Esophagus muscularis mucosa (tissue), 4 donors: ENCODE measurements at regions not wholly inside any gene's neighbourhood (a gene's known extent, or its start where the extent isn't known, plus 50 kb on each side); places are given as distances from the start of the nearest gene placed in this dataset.
"Not testable (repeated sequence)": the region's sequence is repeated elsewhere in the genome, so short reads cannot be mapped to it uniquely, and the experiment has no call there.

ENCODE experiments used
- DNase-seq: peaks from one replicate; pipeline ENCODE4 v3.0.0-alpha.2; 2017; ENCODE audit errors: extremely low spot score
- H3K27ac ChIP-seq, 4 donors: fragments of 200-600 bp; sonication (generic); replicated peaks in 1 of 4; 1 replicate in 3 of 4; 2 replicates in 1 of 4; pipeline ENCODE4 v1.5.1; 2016 to 2019; ENCODE audit warnings: mild to moderate bottlenecking in 1 of 4
- H3K27me3 ChIP-seq, 4 donors: fragments of 200-600 bp; sonication (generic); one replicate each; pipeline versions ENCODE4 v1.5.1 to v1.6.0; 2016 to 2019
- H3K36me3 ChIP-seq, 4 donors: fragments of 200-600 bp; sonication (generic); one replicate each; pipeline ENCODE4 v1.5.1; 2016 to 2019
- H3K4me1 ChIP-seq, 4 donors: fragments of 200-600 bp; sonication (generic); one replicate each; pipeline ENCODE4 v1.5.1; 2016 to 2019
- H3K4me3 ChIP-seq, 4 donors: fragments of 200-600 bp; sonication (generic); 1 replicate in 2 of 4; 2 replicates in 2 of 4; pipeline ENCODE4 v1.5.1; 2016 to 2019; ENCODE audit warnings: mild to moderate bottlenecking in 4 of 4, moderate library complexity in 1 of 4
- H3K9me3 ChIP-seq, 4 donors: fragments of 200-600 bp; sonication (generic); 1 replicate in 3 of 4; 2 replicates in 1 of 4; pipeline ENCODE4 v1.5.1; 2016 to 2019
- EP300 ChIP-seq: sonication (generic); formaldehyde crosslinking; IDR thresholded peaks from one replicate; pipeline ENCODE4 v1.6.1; 2017; ENCODE audit warnings: antibody characterized with exemption
- POLR2A ChIP-seq: fragments of 450-650 bp; IDR thresholded peaks from one replicate; pipeline ENCODE4 v1.6.1; 2017; ENCODE audit warnings: antibody characterized with exemption, moderate library complexity, mild to moderate bottlenecking, low read depth
- POLR2AphosphoS5 ChIP-seq, 2 donors: sonication (generic); formaldehyde crosslinking; IDR thresholded peaks; one replicate each; pipeline ENCODE4 v1.6.1; 2017; ENCODE audit warnings: antibody characterized with exemption in 2 of 2
- WGBS: methylation state at CpG from one replicate; pipeline ENCODE4 v1.1.5; 2018; 5-methylcytosine and 5-hydroxymethylcytosine counted together
- intact Hi-C: fragments of 100-400 bp; cut with DNase I; formaldehyde crosslinking; loops from one replicate; pipeline ENCODE4 v1.15.1; 2023
- TF ChIP-seq, protein P1 (sequence below), 3 experiments: fragments of 200-600 bp in 2 of 3; fragments of 450-650 bp in 1 of 3; sonication (generic) in 2 of 3; IDR thresholded peaks; one replicate each; pipeline ENCODE4 v1.5.1; 2017 to 2019; ENCODE audit warnings: antibody characterized with exemption in 3 of 3, mild to moderate bottlenecking in 2 of 3, moderate library complexity in 1 of 3

DNA sequence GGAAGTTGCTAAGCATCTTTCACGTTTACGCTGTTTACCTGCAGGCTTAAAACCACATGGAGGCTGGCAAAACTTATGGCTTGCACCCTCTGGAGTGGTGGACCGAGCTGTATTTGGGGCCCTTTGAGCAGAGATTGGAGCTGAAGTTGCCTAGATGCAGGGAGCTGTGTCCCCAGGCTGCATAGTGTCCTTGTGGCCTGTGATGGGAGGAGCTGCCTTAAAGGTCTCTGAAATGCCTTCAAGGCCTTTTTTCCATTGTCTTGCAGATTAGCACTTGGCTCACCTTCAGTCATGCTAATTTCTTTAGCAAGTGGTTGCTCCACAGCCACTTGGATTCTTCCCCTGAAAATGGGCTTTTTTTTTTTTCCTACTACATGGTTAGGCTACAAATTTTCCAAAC is 81.5 kb upstream of the CHD1 start:
- DNase-seq, result no peak
- WGBS, result no CpG with 5 or more reads among the region's 3 CpGs
- TF ChIP-seq, protein P1, sequence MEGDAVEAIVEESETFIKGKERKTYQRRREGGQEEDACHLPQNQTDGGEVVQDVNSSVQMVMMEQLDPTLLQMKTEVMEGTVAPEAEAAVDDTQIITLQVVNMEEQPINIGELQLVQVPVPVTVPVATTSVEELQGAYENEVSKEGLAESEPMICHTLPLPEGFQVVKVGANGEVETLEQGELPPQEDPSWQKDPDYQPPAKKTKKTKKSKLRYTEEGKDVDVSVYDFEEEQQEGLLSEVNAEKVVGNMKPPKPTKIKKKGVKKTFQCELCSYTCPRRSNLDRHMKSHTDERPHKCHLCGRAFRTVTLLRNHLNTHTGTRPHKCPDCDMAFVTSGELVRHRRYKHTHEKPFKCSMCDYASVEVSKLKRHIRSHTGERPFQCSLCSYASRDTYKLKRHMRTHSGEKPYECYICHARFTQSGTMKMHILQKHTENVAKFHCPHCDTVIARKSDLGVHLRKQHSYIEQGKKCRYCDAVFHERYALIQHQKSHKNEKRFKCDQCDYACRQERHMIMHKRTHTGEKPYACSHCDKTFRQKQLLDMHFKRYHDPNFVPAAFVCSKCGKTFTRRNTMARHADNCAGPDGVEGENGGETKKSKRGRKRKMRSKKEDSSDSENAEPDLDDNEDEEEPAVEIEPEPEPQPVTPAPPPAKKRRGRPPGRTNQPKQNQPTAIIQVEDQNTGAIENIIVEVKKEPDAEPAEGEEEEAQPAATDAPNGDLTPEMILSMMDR (IDR thresholded peaks at IDR 0.05), result no peak
- TF ChIP-seq POLR2A (no peak), EP300 (no peak), POLR2AphosphoS5 (IDR thresholded peaks at IDR 0.05) (no peak)
- Histone ChIP-seq H3K4me1 (no peaks in the 10 kb centered on the region), H3K4me3 (no peak overlapping the region), H3K9me3 (no peaks in the 10 kb centered on the region), H3K36me3 (no peaks in the 10 kb centered on the region), H3K27ac (no peak overlapping the region), H3K27me3 (no peaks in the 10 kb centered on the region)
- intact Hi-C loops, result no loop called here

DNA sequence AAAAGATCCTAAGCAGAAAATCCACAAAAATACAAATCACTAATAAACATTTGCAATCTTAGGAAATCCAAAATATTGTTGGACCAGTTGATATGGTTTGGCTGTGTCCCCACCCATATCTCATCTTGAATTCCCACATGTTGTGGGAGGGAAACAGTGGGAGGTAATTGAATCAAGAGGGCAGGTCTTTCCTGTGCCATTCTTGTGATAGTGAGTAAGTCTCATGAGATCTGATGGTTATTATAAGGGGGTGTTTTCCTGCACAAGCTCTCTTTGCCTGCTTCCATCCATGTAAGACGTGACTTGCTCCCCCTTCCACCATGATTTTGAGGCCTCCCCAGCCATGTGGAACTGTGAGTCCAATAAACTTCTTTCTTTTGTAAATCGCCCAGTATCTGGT is 79.2 kb upstream of the CHD1 start:
- H3K4me1 ChIP-seq, DNase-seq, intact Hi-C loops, H3K9me3 ChIP-seq, H3K36me3 ChIP-seq, H3K27ac ChIP-seq, H3K4me3 ChIP-seq, H3K27me3 ChIP-seq: not testable (repeated sequence)
- 70% methylated on average over 2 of the region's 2 CpGs for WGBS

DNA sequence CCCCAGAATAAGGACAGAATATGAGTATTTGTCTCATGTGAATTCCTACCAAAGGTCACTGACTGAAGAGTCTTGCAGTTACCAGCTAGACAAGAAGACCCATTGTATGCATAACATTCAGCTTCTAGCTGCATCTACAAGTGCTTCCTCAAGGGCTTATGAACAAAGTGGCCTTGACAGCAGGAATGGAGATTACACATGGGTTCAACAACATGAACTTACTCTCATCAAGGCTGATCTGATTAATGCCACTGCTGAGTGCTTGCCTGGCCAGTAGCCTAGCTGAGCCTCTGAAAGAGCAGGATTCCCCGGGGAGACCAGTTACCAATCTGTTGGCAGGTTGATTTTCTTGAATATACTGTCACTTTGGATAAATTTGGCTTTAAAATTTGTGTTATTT is 76.7 kb upstream of the CHD1 start:
- intact Hi-C loops, result no loop called here
- Histone ChIP-seq H3K27ac (no peak overlapping the region), H3K4me3 (no peak overlapping the region), H3K27me3 (no peaks in the 10 kb centered on the region), H3K36me3 (no peaks in the 10 kb centered on the region), H3K9me3 (no peaks in the 10 kb centered on the region), H3K4me1 (no peaks in the 10 kb centered on the region)
- WGBS, result 82% methylated on average over 1 of the region's 1 CpG
- no peak for DNase-seq
- TF ChIP-seq, protein P1 (IDR thresholded peaks at IDR 0.05), result no peak
- no peak for TF ChIP-seq POLR2A
- no peak for TF ChIP-seq EP300
- no peak for TF ChIP-seq POLR2AphosphoS5 (IDR thresholded peaks at IDR 0.05)

DNA sequence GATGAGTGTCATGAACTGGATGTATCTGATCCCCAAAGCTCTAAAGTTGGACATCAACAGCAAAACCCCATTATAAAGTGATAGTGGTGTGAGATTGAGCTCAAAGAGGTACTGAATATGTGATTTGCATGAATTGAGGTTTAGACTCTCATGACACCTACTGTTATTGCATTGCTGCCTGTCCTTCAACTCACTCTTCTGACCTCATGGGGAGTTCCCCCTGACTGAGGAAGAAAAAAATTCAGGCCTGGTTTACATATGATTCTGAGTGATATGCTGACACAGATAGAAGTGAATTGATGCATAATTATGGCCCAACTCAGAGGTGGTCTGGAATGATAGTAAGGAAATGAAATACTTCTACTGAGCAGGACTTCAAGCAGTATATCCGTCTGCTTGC is 76.2 kb upstream of the CHD1 start:
- H3K27me3 ChIP-seq, result no peaks in the 10 kb centered on the region
- intact Hi-C loops, result no loop called here
- no peak for TF ChIP-seq POLR2AphosphoS5 (IDR thresholded peaks at IDR 0.05)
- no peak for TF ChIP-seq POLR2A
- TF ChIP-seq, protein P1 (IDR thresholded peaks at IDR 0.05), result no peak
- no peak for TF ChIP-seq EP300
- no peaks in the 10 kb centered on the region for H3K4me1 ChIP-seq
- H3K4me3 ChIP-seq, result no peak overlapping the region
- H3K9me3 ChIP-seq, result no peaks in the 10 kb centered on the region
- H3K27ac ChIP-seq, result no peak overlapping the region
- DNase-seq, result no peak
- H3K36me3 ChIP-seq, result no peaks in the 10 kb centered on the region
- 54% methylated on average over 1 of the region's 1 CpG for WGBS

DNA sequence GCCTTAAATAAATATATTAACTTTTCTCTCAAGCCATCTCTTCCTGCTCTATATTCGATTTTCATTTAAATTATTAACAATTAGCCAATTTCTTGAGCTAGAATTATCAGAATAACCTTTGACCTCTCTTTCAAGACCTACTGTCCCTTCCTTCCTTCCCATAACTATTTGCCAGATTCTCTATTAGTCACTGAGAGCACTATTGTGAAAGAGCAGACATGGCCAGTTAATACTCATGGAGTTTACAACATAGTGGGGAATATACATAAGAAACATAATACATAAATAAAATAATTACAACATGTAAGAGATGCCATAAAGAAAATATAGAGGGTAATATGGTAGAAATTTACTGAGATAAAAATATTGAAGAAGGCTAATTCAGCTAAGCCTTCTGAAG is 72.1 kb upstream of the CHD1 start:
- WGBS, result 81% methylated on average over 1 of the region's 1 CpG
- Histone ChIP-seq H3K4me3 (no peak overlapping the region), H3K9me3 (no peaks in the 10 kb centered on the region), H3K4me1 (no peaks in the 10 kb centered on the region), H3K27me3 (no peaks in the 10 kb centered on the region), H3K36me3 (no peaks in the 10 kb centered on the region), H3K27ac (no peak overlapping the region)
- TF ChIP-seq EP300, result no peak
- no peak for TF ChIP-seq POLR2A
- TF ChIP-seq POLR2AphosphoS5 (IDR thresholded peaks at IDR 0.05), result no peak
- TF ChIP-seq, protein P1 (IDR thresholded peaks at IDR 0.05), result no peak
- intact Hi-C loops, result no loop called here
- DNase-seq, result no peak
